Neural cell (in vitro differentiated cells): ENCODE measurements at regions not wholly inside any gene's neighbourhood (a gene's known extent, or its start where the extent isn't known, plus 50 kb on each side); places are given as distances from the start of the nearest gene placed in this dataset.

ENCODE experiments used
- H2AFZ ChIP-seq: fragments of 200-600, 300-800 bp; sonication (generic), shearing (Covaris generic); 2 replicates; pipeline ENCODE4 v1.6.0; 2014; ENCODE audit warnings: low read depth, mild to moderate bottlenecking, antibody characterized with exemption, low read length, moderate library complexity
- H3F3A ChIP-seq: fragments of 200-600 bp; shearing (Covaris generic); 2 replicates; pipeline ENCODE4 v1.6.1; 2016; ENCODE audit warnings: mild to moderate bottlenecking, moderate library complexity, mixed read lengths, antibody characterized with exemption, low read length; ENCODE audit not compliant: insufficient read depth, poor library complexity, severe bottlenecking
- H3K27ac ChIP-seq: fragments of 200-600, 300-800 bp; sonication (generic), shearing (Covaris generic); 2 replicates; pipeline ENCODE4 v1.5.1; 2014; ENCODE audit warnings: mild to moderate bottlenecking, low read length, moderate library complexity
- H3K27me3 ChIP-seq: fragments of 300-800, 200-600 bp; sonication (generic), shearing (Covaris generic); 2 replicates; pipeline ENCODE4 v1.6.0; 2014; ENCODE audit warnings: mild to moderate bottlenecking, low read depth, low read length, moderate library complexity; ENCODE audit not compliant: insufficient read depth
- H3K36me3 ChIP-seq: fragments of 300-800, 200-600 bp; sonication (generic), shearing (Covaris generic); 2 replicates; pipeline ENCODE4 v1.5.1; 2014; ENCODE audit warnings: mild to moderate bottlenecking, antibody characterized with exemption, low read length, moderate library complexity; ENCODE audit not compliant: insufficient read depth
- H3K4me2 ChIP-seq: fragments of 300-800, 200-600 bp; sonication (generic), shearing (Covaris generic); 2 replicates; pipeline ENCODE4 v1.6.0; 2014; ENCODE audit warnings: mild to moderate bottlenecking, low read length
- H3K4me3 ChIP-seq: fragments of 300-800, 200-600 bp; sonication (generic), shearing (Covaris generic); 2 replicates; pipeline ENCODE4 v1.5.1; 2014; ENCODE audit warnings: mild to moderate bottlenecking, low read length, moderate library complexity
- H3K79me2 ChIP-seq: fragments of 200-600 bp; shearing (Covaris generic); replicated peaks from 2 replicates; pipeline ENCODE4 v1.6.0; 2014; ENCODE audit warnings: mild to moderate bottlenecking, low read length, moderate library complexity; ENCODE audit not compliant: insufficient read depth
- H3K9ac ChIP-seq: fragments of 300-800, 200-600 bp; sonication (generic), shearing (Covaris generic); 2 replicates; pipeline ENCODE4 v1.6.1; 2016; ENCODE audit warnings: mild to moderate bottlenecking, low read length, mixed read lengths
- H3K9me2 ChIP-seq: fragments of 200-600 bp; shearing (Covaris generic); 2 replicates; pipeline ENCODE4 v1.6.1; 2016; ENCODE audit warnings: mild to moderate bottlenecking, low read length, mixed read lengths; ENCODE audit not compliant: insufficient read depth
- H3K9me3 ChIP-seq: fragments of 200-600, 300-800 bp; sonication (generic), shearing (Covaris generic); 2 replicates; pipeline ENCODE4 v1.6.1; 2016; ENCODE audit warnings: mild to moderate bottlenecking, mixed run types, low read length, moderate library complexity, mixed read lengths
- H4K20me1 ChIP-seq: fragments of 200-600 bp; shearing (Covaris generic); 2 replicates; pipeline ENCODE4 v1.6.1; 2016; ENCODE audit warnings: mild to moderate bottlenecking, mixed run types; ENCODE audit not compliant: insufficient read depth
- CTCF ChIP-seq: fragments of 450-650 bp; IDR thresholded peaks from 2 replicates; pipeline ENCODE4 v1.5.1; 2014; ENCODE audit warnings: antibody characterized with exemption, mild to moderate bottlenecking, moderate library complexity; ENCODE audit not compliant: poor library complexity, severe bottlenecking
- EP300 ChIP-seq: fragments of 450-650 bp; conservative IDR thresholded peaks from 2 replicates; pipeline ENCODE4 v1.6.1; 2014; ENCODE audit warnings: antibody characterized with exemption, mild to moderate bottlenecking, moderate library complexity; ENCODE audit not compliant: poor library complexity, severe bottlenecking
- EZH2 ChIP-seq: fragments of 200-600, 300-800 bp; shearing (Covaris generic), sonication (generic); IDR thresholded peaks from 2 replicates; pipeline ENCODE4 v1.6.1; 2014; ENCODE audit warnings: antibody characterized with exemption, low read length, borderline replicate concordance, mild to moderate bottlenecking; ENCODE audit not compliant: insufficient read depth, poor library complexity, severe bottlenecking
- MXI1 ChIP-seq: fragments of 450-650 bp; conservative IDR thresholded peaks from 2 replicates; pipeline ENCODE4 v1.6.1; 2014; ENCODE audit warnings: antibody characterized with exemption, mild to moderate bottlenecking; ENCODE audit not compliant: poor library complexity, severe bottlenecking
- POLR2AphosphoS5 ChIP-seq: IDR thresholded peaks from 2 replicates; pipeline ENCODE4 v1.6.1; 2012
- RAD21 ChIP-seq: fragments of 450-650 bp; conservative IDR thresholded peaks from 2 replicates; pipeline ENCODE4 v1.6.1; 2014; ENCODE audit warnings: antibody characterized with exemption, mild to moderate bottlenecking, moderate library complexity
- REST ChIP-seq: IDR thresholded peaks from 2 replicates; pipeline ENCODE4 v1.6.1; 2012; ENCODE audit warnings: borderline replicate concordance
- SMC3 ChIP-seq: fragments of 450-650 bp; conservative IDR thresholded peaks from 2 replicates; pipeline ENCODE4 v1.6.1; 2014; ENCODE audit warnings: antibody characterized with exemption, mild to moderate bottlenecking, moderate library complexity; ENCODE audit not compliant: poor library complexity
- TAF1 ChIP-seq: IDR thresholded peaks from 2 replicates; pipeline ENCODE4 v1.6.1; 2012; ENCODE audit warnings: low read depth

DNA sequence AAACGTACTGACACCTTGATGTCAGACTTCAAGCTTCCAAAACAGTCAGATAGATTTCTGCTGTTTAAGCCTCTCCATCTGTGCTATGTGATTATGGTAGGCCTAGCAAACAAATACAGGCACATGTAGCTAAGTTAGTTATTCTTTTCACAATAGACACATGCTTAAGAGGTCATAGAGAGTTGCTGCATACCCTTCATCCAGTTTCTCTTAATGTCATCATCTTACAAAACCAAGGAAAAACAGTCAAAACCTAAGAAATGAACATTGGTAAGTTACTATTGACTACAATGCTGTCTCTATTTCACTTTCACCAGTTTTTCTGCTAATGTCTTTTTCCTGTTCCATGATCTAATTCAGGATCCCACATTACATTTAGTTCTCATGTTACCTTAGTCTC lies 946.8 kb downstream of the TUSC7 start:
- Histone ChIP-seq H3K4me2 (no peak overlapping the region), H3K36me3 (no peaks in the 10 kb centered on the region), H4K20me1 (no peaks in the 10 kb centered on the region), H2AFZ (no peak overlapping the region), H3K9me2 (no peaks in the 10 kb centered on the region), H3K9ac (no peak overlapping the region), H3K9me3 (no peaks in the 10 kb centered on the region), H3K27me3 (no peaks in the 10 kb centered on the region), H3K79me2 (no peaks in the 10 kb centered on the region), H3F3A (no peaks in the 10 kb centered on the region), H3K4me3 (no peak overlapping the region), H3K27ac (no peak overlapping the region)
- TF ChIP-seq EP300, result no peak

DNA sequence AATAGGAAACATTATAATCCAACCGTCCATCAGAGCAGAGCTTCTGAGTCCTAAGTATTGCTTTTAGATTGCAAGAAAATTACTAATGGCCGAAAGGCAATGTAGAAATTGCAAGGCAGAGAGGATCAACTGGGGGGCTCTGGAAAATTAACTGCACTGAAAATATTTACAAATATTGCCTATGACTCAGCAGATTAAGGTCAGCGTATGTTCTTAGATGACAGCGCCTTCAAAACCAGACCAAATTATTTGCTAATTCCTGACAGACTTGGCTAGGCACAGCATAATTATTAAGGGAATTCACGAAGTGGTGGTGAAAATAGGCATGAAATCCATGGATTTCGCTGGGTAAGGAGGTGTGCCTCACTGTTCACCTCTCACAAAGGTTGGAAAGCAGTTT lies 947.7 kb downstream of the TUSC7 start:
- Histone ChIP-seq H3K36me3 (no peaks in the 10 kb centered on the region), H3K4me2 (no peak overlapping the region), H3K27me3 (no peaks in the 10 kb centered on the region), H2AFZ (no peak overlapping the region), H3K4me3 (no peak overlapping the region), H3K79me2 (no peaks in the 10 kb centered on the region), H3F3A (no peaks in the 10 kb centered on the region), H4K20me1 (no peaks in the 10 kb centered on the region), H3K9me3 (no peaks in the 10 kb centered on the region), H3K9ac (no peak overlapping the region), H3K27ac (no peak overlapping the region), H3K9me2 (no peaks in the 10 kb centered on the region)
- no peak for TF ChIP-seq RAD21
- TF ChIP-seq TAF1, result no peak
- TF ChIP-seq POLR2AphosphoS5, result no peak
- no peak for TF ChIP-seq SMC3
- no peak for TF ChIP-seq CTCF
- TF ChIP-seq EP300, result no peak
- TF ChIP-seq EZH2, result no peak
- no peak for TF ChIP-seq REST
- no peak for TF ChIP-seq MXI1
